Lower leg skin (tissue), 3 donors: ENCODE measurements at regions not wholly inside any gene's neighbourhood (a gene's known extent, or its start where the extent isn't known, plus 50 kb on each side); places are given as distances from the start of the nearest gene placed in this dataset.

ENCODE experiments used
- CTCF ChIP-seq, 3 donors: fragments of 450-650 bp; IDR thresholded peaks; one replicate each; pipeline ENCODE4 v1.5.1; 2016; ENCODE audit warnings: antibody characterized with exemption in 3 of 3, mild to moderate bottlenecking in 3 of 3, moderate library complexity in 2 of 3
- POLR2A ChIP-seq, 2 donors: fragments of 450-650 bp; IDR thresholded peaks; one replicate each; pipeline ENCODE4 v1.6.1; 2016 to 2017; ENCODE audit warnings: antibody characterized with exemption in 2 of 2, mild to moderate bottlenecking in 1 of 2, moderate library complexity in 1 of 2

- TF ChIP-seq POLR2A (IDR thresholded peaks at IDR 0.05), result no peak
- TF ChIP-seq CTCF (IDR thresholded peaks at IDR 0.05), result no peak
Observed at GRCh38 chr3:56868706-56869105, 67.0 kb upstream of the ARHGEF3 start.
